ENCODE measurements at regions not wholly inside any gene's neighbourhood (a gene's known extent, or its start where the extent isn't known, plus 50 kb on each side); places are given as distances from the start of the nearest gene placed in this dataset.

DNA sequence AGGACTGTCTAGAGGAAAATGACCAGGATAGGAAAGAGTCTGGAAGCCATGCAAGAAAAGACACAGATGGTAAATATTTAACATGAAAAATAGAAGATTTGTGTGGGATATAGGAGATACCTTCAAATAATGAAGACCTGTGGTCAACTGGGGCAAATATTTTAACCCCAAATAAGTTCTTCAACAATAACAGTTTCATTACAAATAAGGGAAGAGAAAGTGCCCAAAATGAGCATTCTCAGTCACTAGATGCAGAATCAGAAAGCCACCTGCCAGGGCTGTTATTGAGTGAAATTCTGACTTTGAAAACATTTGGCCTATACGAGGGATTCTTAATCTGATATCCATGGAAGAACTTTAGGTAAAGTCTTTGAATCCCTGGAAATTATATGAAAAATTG, 231.2 kb upstream of the PLEKHG7 start:
- no peak for DNase-seq (ENCODE audit: extremely low read depth in 1 of 2, low read depth in 1 of 2)

DNA sequence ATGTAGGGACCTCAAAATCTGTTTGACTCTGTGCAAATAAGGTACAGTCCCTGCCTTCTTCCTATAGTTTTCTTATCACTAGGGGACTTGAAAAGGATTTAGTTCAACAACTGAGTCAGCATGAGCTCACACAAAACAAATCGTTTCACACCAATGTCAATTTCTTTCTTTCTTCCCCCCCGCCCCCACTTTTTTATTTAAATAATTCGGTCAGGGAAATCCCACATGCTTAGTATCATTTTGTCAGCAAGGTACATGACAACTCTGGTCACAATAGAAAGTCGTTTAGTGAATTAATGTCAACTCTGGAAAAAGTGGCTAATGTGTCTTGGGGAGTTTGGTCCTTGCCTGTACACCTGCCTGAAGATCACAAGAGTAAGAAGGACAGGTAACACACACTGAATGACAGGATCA, 232.2 kb upstream of the PLEKHG7 start:
- DNase-seq (ENCODE audit: extremely low read depth in 1 of 2, low read depth in 1 of 2), result no peak

DNA sequence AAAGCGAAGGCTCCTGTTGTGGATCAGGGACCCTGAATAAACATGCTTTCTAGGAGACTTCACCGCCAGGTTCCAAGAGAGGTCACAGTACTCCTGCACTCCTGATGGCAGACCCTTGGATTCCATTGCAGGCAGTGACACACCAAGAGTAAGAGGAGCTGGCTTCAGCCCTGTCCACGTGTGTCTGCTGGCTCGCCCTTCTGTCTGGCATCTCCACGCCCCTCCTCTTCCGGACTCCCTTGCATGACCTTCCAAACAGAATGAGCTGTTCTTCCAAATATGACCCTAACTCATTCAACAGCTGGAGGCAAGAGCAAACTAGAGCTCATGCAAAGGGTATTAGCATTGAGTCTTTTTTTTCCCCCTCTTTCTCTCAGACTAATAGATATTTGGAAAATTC, 233.0 kb upstream of the PLEKHG7 start:
- DNase-seq (ENCODE audit: extremely low read depth in 1 of 2, low read depth in 1 of 2), result no peak

DNA sequence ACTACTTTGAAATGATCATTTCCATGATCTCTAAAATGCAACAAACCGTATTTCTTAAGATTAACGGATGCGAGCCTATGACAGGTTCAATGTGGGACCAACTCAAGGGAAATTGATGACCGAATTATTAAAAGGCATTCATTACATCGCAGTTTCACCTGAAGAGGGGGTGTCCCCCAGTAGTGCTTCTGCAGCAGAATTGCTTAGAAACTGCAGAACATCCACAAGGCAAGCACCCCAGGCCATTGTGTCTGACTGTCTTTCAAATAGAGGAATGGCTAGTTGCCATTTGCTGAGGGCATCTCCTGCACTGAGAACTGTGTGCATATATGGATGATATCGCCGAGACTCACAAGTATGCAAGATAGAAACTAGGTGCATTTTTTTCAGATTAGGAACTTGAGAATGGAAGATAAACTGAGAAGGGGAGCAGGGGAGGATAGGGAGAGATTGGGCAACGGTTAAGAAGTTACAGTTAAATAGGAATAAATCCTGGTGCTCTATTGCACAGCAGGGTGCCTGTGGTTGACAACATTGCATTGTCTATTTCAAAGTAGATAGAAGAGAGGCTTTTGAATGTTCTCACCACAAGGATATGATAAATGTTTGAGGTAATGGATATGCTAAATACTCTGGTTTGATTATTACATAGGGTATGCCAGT, 234.3 kb upstream of the PLEKHG7 start:
- no peak for DNase-seq (ENCODE audit: extremely low read depth in 1 of 2, low read depth in 1 of 2)

DNA sequence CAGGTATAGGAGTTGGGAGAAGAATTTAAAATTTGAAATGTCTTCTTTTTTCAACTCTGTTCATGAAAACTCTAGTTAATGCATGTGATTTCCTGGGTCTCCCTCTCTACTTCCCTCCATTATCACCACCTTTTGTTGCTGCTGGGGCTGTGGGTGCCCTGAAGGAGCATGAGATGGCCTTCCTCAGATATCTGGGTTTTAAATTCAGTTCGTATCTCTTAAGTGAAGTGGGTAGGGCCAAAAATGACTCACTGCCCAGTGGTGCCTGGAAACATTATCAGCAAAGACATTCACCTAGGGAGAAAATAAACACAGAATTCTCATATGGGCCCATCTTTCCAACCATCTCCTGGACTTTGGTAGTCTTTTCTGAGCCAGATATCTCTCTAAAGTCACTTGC, 234.9 kb upstream of the PLEKHG7 start:
- no peak for DNase-seq (ENCODE audit: extremely low read depth in 1 of 2, low read depth in 1 of 2)

DNA sequence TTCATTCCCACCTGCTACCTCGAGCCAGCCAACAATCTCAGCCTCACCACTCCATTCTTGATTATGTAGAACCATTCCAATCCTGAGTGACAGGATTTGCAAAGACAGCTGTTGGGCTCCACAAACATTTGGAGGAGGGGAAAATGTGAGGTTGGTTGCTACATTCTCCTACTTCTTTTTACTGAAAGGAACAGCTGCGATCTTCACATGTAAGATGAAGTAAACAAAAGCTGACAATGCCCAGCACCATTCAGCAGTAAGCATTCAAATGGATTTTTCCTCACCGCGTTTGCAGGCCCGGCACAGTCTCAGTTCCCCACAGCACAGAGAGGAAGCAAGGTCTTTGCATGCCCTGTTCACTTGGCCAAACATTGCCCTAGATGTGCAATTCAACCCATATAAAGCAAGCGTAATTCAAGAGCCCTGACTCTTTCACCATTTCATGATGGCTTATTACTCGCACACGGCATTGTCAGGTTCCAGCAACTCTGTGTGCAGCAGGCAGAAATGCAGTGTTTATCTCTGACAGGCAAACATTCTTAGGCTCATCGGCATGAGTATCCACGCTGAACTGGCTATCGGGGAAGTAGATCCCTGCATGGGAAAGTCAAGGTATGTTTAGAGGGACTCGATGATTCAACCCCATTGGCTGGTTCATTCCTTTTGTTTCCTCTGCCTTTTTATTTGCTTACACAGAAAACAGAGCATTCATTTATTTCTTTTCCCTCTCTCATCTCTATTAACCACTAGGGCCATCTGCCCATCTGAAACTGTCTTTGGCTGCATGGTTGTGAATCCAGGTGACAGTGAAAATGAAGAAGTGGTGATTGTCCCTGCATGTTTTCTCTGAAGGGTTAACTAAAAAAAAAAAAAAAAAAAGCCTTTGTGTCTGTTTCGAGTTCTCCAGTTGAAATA, 236.1 kb upstream of the PLEKHG7 start:
- no peak for DNase-seq (ENCODE audit: extremely low read depth in 1 of 2, low read depth in 1 of 2)

DNA sequence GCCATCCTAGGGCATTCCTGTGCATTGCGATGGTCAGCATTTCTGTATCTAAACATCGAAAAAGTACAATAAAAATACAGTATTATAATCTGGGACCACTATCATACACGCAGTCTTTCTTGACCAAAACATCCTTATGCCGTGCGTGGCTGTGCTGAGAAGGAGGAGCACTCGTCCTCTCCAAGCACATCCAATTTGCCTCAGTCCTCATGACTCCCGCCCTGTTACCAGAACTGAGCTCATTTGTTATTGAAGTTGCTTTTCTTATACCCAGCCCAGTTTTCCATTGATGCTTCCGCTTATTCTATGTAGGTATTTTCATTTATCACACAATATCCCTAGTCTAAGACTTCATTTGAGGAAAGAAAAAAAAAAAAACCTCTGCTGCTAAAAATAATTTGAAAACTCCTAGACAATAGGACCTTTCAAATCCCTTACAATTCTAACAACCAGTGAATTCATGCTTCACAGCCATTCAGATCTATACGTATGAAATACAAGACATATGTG, 236.9 kb upstream of the PLEKHG7 start:
- DNase-seq (ENCODE audit: extremely low read depth in 1 of 2, low read depth in 1 of 2), result no peak

DNA sequence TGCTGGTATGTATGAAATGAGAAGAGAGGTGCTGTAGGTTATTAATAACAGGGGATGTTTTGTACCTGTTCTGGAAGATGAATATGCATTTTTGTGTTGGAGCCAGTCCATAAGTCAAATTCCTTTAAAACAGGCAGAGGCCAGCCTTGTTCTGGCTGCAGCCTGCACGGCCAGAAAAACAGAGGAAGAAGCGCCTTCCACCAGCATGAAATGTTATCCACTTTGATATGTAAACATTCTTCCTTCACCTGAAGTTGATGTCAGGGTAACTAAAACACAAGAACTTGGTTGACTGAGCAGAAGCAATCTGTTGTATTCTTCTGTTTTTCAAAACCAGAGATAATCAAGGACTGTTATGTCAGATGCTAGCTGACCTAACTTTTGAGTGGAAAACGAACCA, 237.9 kb upstream of the PLEKHG7 start:
- no peak for DNase-seq (ENCODE audit: extremely low read depth in 1 of 2, low read depth in 1 of 2)

DNA sequence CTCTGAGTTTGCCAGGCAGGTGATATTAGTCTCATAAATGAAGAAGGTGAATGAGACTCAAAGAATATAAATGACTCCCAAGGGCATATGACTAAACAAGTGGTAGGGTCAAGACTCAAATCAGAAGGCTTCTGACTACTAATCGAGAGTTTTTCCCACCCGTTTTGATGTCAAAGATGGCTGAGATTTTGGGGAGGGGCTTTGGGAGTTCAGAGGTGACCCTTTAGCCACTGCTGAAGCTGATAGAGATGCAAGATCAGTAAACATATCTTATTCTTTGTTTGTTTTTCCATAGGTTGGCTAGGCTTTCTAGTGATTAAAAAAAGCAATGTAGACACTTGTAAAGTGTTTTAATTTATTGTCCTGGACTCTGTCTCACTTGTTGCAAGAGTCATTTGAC, 239.6 kb upstream of the PLEKHG7 start:
- DNase-seq (ENCODE audit: extremely low read depth in 1 of 2, low read depth in 1 of 2), result no peak

DNA sequence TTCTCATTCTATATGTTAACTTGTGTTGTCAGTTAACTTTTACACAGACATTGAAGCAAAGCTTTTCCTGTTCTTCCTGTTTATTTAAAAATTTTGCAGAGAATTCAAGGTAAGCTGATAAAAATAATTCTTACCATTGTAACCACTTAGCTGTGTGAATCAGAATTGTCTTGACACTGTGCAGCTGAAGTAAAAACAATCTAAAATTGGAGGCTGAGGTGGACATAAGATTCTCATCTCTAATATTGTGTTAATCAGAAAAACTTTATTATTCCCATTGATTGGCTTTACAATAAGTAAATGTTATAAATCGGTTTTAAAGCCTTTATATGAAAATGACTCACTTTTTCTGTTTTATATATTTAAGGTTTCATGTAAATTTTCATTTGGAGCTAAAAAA, 240.3 kb upstream of the PLEKHG7 start:
- DNase-seq (ENCODE audit: extremely low read depth in 1 of 2, low read depth in 1 of 2), result no peak

DNA sequence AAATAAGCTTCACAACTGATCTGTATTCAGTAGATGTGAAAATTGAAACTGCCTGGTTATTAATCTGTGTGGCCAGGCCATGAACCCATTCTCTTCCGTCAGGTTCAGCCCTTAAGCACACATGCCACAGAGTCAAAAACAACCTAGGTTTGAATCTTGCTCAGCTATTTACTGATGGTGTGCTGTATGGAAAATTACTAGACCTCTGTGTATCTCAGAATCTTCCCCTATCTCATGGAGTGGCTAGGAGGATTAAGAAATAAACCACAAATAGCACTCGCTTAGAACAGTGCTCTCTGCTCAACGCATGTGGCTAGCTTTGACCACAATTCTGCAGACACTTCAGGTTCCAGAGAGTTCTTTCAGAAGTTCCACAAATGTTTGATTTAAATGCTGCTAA, 240.7 kb upstream of the PLEKHG7 start:
- DNase-seq (ENCODE audit: extremely low read depth in 1 of 2, low read depth in 1 of 2), result no peak

DNA sequence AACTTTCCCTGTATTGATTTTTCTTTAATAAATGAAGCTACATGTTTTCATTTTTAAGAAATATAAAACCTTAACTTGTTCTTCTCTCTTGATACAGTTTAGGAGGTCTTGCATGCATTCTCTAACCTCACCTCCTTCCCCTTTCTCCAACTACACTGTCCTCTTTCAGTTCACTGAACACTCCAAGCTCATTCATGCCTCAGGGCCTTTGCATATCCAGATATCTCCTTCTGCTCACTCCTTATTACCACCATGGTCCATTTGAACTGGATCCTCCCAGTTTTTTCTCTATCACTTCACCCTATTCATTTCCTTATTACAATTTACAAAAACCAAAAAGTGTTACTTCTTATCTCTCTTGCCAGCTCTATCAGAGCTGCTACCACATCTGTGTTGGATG, 242.9 kb upstream of the PLEKHG7 start:
- no peak for DNase-seq (ENCODE audit: extremely low read depth in 1 of 2, low read depth in 1 of 2)

DNA sequence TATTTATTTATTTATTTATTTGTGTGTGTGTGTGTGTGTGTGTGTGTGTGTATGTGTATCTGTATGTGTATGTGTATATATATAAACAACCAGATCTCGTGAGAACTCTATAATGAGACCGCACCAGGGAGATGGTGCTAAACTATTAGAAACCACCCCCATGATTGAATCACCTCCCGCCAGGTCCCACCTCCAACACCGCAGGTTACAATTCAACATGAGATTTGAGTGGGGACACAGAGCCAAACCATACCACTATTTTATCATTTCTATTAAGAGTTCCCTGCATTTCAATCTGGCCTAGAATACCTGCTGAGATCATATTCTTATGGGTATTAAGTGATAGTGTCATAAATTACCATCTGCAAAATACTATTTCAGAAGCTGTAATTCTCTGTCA, 243.8 kb upstream of the PLEKHG7 start:
- no peak for DNase-seq (ENCODE audit: extremely low read depth in 1 of 2, low read depth in 1 of 2)

DNA sequence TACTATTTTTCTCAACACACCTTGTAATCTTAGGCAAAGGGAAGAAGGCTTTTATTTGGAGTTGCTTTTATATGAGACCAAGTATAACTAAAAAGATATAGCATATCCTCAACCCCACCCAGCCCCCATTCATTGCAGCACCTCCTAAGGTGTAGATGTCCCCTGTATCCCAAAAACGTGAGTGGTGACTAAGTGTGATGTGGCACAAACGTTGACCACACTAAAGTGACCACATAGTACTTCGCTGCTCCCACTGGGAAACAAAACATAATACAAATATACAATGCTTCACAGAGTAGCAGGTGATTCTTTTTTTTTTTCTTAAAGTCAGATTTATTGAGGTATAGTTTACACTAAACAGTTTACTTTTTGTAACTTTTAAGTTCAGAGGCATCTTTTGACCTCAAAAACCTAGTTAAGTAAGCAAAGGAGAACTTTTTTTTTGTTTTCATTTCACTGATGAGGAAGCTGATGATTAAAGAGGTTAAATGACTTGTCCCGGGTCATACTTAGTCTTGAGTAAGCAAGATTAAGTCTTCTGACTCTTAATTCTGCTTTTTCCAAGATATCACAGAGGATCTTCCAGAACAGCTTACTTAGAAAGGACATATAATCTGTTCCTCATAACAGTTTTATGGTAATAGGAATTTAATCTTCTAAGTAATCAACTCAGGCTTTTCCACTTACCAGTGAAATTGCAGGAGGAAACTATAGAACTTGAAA, 245.2 kb upstream of the PLEKHG7 start:
- DNase-seq (ENCODE audit: extremely low read depth in 1 of 2, low read depth in 1 of 2), result no peak

DNA sequence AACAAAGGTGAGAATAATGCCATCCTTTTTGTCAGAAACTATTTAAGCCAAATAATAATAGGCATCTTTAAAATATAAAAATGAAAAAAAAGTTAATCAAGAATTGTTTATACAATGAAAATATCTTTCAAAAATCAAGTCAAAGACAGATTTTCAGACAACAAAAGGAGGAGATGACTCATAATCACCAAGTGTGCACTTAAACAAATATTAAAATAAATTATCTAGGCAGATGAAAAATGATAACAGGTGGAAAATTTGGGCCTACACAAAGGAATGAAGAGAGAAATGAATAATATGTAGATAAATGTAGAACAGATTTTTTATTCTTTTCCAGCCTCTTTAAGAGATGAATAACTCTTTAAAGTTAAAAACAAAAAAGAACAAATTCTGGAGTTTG, 250.0 kb upstream of the PLEKHG7 start:
- no peak for DNase-seq (ENCODE audit: extremely low read depth in 1 of 2, low read depth in 1 of 2)

DNA sequence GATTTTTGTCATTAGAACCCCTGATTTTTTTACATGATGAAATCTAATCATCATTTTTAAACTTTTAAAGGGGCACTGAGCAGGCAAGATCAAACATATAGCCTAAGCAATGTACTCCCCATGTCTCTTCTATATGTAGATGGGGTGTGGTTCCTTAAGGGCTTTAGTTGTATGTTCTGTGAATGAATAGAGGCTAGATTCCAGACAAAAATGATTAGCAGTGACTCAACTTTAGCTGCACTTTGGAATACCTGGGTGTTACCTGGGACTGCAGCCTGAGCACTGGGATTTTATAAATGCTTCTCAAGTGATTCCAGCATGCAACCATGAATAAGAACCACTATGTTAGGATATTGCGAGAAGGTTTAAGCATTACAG, 256.7 kb upstream of the PLEKHG7 start:
- no peak for DNase-seq (ENCODE audit: extremely low read depth in 1 of 2, low read depth in 1 of 2)

DNA sequence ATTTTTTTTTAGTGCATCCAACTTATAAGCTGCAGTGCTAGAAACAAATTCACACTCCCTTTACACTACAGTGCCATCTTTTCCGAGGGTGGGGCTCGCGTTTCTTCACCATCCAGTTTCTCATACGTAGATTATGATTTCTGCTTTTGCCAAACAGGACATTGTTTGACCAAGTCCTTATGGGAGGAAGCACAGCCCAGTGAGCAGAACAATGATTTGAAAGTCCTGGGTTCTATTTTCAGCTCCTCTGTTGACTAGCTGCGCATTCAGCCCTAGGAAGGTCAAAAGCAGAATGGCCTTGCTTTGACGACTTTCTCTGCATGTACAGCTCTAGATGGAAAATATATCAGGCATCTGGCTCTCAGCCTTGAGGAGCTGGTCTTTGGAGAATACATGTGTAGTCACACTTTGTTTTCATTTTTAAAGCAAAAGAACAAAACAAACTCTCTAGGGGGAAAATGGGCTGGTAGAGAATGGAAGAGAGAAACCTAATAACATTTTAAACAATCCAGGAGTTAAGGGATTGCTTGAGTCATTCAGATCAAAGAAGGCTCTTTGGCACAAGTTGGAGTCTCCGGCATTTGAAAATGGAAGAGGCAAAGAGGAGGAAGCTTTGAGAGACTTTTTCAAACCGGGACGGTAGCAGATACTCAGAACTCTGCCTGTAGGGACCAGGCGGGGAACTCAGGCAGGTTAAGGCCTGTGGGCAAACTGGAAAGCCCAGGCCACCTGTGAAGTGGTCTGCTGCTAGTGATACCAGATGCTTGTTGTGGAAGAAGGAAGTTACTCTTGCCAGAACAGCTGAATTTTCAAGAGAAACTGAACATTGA, 257.3 kb upstream of the PLEKHG7 start:
- no peak for DNase-seq (ENCODE audit: extremely low read depth in 1 of 2, low read depth in 1 of 2)

DNA sequence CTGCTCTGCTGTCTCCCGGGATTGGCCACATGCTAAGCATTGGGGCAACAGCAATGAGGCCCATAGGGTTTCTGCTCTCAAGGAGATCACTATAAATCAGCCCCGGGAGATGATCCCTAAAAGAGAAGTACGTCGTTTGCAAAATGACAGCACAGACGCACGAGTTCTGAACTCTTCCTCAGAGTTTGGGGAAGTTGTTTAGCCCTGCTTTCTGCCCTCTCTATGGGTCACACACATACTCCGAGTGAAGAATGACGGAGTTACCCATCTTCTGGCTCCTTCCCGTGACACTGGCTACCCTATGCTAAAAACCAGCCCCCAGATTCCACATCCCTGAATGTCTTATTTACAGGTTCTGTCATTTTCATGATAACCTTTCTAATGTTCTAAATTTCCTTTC, 258.0 kb upstream of the PLEKHG7 start:
- no peak for DNase-seq (ENCODE audit: extremely low read depth in 1 of 2, low read depth in 1 of 2)

DNA sequence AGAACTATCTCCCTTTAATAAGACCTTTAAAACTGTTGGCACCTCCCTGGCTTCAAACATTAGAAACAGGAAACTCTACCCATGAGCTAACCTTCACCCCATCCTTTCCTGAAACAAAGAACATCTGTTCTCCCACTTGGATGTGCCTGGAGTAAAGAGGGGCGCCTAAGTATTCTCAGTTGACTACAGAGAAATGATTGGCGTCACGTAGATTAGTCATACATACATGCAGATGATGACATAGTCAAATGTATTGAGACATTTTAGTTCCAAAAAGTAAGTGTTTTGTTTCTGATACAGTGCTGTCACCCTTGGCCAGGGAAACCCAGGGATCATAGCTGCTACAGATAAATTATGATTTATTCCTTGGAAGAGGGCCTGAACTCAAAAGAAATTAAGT, 260.0 kb upstream of the PLEKHG7 start:
- DNase-seq (ENCODE audit: extremely low read depth in 1 of 2, low read depth in 1 of 2), result no peak

DNA sequence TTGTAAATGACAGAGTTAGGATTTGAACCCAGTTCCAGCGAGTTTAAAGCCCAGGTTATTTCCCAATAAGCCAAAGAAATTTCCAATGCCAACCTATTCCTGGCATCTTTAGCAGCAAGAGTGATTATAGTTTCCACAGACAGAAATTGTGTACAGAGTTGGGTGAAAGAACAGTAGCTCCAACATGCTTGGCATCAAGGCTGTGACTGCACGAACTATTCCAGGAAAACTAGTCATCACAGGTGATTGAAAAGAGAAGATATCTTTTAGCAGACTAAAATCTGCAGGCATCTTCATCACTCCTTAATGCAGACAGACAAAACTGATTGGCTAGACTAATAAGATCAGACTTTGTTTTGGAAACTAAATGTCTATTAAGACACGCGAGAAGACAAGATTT, 262.7 kb upstream of the PLEKHG7 start:
- no peak for DNase-seq (ENCODE audit: extremely low read depth in 1 of 2, low read depth in 1 of 2)

DNA sequence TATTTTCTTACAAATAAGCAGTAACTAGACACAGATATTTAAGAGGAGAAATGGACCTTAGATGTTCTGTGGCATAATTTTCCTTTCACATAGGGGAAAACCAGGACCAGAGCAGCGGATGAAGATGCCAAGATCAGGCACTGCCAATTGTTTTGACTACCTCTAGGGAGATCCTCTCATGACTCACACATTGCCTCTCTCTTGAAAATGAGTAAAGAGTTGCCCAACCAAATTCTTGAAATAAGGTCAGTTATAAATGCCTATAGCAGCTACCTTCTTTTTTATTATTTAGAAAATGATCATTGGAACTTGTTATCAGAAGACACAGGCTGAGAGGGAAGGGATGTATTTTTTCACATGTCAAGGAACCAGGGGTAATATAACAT, 263.4 kb upstream of the PLEKHG7 start:
- no peak for DNase-seq (ENCODE audit: extremely low read depth in 1 of 2, low read depth in 1 of 2)
